ENCODE measurements at regions not wholly inside any gene's neighbourhood (a gene's known extent, or its start where the extent isn't known, plus 50 kb on each side); places are given as distances from the start of the nearest gene placed in this dataset.
A peak's percentile ranks its signal among the peaks of the same experiment; 100 is the strongest.
"Not testable (repeated sequence)": the region's sequence is repeated elsewhere in the genome, so short reads cannot be mapped to it uniquely, and the experiment has no call there.

- no peak for DNase-seq
- TF ChIP-seq GATA1 (IDR thresholded peaks at IDR 0.05; ENCODE audit: low read depth, low read length) = no peak
- TF ChIP-seq POLR2A (IDR thresholded peaks at IDR 0.05; ENCODE audit: low read length) = no peak
Observed at GRCh38 chr14:71552809-71553208, 379.4 kb upstream of the RGS6 start.

GRCh38 chr14:71553779-71554178, 378.4 kb upstream of the RGS6 start:
- TF ChIP-seq POLR2A (IDR thresholded peaks at IDR 0.05; ENCODE audit: low read length) (no peak), GATA1 (IDR thresholded peaks at IDR 0.05; ENCODE audit: low read depth, low read length) (no peak)
- DNase-seq = no peak

DNA sequence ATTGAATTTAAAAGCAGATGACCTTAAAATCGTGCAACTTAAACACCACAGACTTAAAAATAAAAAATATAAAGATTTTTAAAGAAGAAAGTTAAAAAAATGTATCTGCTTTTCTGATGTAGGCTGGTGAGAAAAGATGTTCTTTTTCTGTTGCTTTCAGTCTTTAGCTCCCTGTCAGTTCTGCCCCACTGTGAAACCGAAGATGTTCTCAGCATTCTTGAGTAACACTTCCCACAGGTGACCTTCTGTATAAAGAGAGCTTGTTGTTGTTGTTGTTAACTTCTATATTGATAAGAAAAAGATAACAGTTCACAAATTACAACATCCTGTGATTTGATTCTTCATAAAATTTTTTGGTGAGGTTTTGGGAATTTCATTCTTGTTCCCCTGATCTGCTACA, 377.9 kb upstream of the RGS6 start:
- TF ChIP-seq POLR2A (IDR thresholded peaks at IDR 0.05; ENCODE audit: low read length) (no peak), GATA1 (IDR thresholded peaks at IDR 0.05; ENCODE audit: low read depth, low read length) (no peak)
- no peak for DNase-seq

GRCh38 chr14:71554959-71555612, 377.1 kb upstream of the RGS6 start:
- TF ChIP-seq GATA1 (IDR thresholded peaks at IDR 0.05; ENCODE audit: low read depth, low read length) (no peak), POLR2A (IDR thresholded peaks at IDR 0.05; ENCODE audit: low read length) (no peak)
- no peak for DNase-seq

DNA sequence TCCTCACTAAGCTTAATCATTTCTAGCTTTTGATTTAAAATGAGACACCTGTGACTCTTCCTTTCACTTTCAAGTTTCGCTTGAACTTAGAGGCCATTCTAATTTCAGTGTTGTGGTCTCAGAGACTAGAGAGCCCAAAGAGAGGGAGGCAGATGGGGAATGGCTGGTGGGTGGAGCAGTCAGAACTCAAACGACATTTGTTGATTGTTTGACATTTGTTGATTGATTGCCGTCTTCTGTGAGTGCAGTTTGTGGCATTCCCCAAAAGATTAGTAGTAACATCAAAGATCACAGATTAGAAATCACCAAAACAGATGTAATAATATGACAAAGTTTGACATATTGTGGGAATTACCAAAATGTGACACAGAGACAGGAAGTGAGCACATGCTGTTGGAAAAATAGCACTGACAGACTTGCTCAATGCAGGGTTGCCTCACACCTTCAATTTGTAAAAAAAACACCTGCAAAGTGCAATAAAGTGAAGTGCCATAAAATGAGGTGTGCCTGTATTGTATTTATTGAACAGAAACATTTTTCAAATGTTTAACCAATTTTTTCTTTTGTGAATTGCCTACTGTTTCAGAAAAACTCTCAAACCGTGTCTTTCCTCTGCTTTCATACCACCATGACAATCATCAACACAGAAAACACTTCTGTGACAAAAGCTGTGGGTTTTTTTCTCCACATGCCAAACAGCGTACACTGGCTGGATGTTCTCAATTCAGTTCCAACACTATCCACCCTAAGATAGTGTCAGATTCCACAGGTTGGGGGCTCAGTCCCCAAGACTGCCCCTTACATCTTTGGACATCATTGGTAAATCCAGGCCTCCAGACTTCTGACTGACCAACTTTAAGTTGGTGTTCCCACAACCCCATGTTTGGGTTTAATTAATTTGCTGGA, 376.3 kb upstream of the RGS6 start:
- TF ChIP-seq POLR2A (IDR thresholded peaks at IDR 0.05; ENCODE audit: low read length) (no peak), GATA1 (IDR thresholded peaks at IDR 0.05; ENCODE audit: low read depth, low read length) (no peak)
- DNase-seq = peak in 1 of 2 experiments; percentile 19

- no peak for DNase-seq
- TF ChIP-seq POLR2A (IDR thresholded peaks at IDR 0.05; ENCODE audit: low read length) = no peak
- TF ChIP-seq GATA1 (IDR thresholded peaks at IDR 0.05; ENCODE audit: low read depth, low read length) = no peak
Observed at GRCh38 chr14:71556730-71557129, 375.5 kb upstream of the RGS6 start.

- no peak for TF ChIP-seq GATA1 (IDR thresholded peaks at IDR 0.05; ENCODE audit: low read depth, low read length)
- TF ChIP-seq POLR2A (IDR thresholded peaks at IDR 0.05; ENCODE audit: low read length) = no peak
- DNase-seq = no peak
Observed at GRCh38 chr14:71557351-71557750, 374.9 kb upstream of the RGS6 start.

DNA sequence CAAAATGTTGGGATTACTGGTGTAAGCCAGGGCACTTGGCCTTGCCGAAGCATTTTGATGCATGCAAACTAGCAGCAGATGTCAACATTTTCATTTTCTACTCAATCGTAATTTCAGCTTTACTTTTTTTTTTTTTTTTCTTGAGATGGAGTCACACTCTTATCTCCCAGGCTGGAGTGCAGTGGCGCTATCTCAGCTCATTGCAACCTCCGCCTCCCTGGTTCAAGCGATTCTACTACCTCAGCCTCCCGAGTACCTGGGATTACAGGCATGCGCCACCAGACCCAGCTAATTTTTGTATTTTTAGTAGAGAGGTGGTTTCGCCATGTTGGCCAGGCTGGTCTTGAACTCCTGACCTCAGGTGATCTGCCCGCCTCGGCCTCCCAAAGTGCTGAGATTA, 373.3 kb upstream of the RGS6 start:
- DNase-seq = not testable (repeated sequence)

DNA sequence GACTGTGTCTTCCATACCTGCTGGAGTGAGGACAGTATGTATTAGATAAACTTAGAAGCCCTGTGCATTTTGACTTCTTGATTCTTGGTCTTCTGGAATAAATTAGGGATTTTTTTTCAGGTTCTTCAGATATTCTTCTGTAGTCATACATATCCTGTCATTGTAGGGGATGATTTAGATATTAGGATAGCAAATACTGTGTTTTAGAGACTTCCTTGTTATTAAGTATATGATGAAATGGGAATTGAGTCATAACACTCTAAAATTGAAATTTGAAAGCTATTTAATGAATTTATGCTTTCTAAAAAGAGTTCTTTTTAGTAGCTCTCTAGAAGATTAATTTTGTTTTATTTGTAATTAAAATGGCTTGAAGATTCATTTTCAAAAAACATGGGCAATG, 371.5 kb upstream of the RGS6 start:
- DNase-seq = no peak
- TF ChIP-seq GATA1 (IDR thresholded peaks at IDR 0.05; ENCODE audit: low read depth, low read length) (no peak), POLR2A (IDR thresholded peaks at IDR 0.05; ENCODE audit: low read length) (no peak)

DNA sequence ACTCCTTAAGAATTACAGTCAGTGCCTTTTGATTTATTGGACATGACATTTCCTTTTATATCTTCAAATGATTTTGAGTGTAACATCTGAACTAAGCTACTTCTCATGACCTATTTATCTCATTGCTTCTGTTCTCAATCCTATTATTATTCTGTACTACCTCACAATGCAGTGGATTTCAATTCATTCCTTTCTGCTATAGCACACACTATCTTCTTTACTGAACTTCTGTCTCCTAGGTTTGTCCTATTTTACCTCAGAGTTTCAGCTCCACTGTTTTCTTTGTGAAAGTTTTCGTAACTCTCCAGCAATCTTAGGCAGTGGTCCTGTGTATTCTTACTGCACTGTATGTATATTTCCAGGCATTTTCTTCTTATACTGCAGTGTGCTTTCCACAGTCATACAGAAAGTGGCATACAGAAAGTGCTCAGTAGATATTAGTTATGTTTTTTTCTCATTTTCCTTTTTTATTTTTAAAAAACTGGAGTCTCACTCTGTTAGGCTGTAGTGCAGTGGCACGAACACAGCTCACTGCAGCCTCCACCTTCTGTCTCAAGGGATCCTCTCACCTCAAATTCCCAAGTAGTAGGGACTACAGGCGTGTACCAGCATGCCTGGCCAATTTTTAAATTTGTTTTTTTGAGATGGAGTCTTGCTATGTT, 368.6 kb upstream of the RGS6 start:
- DNase-seq = no peak
- no peak for TF ChIP-seq GATA1 (IDR thresholded peaks at IDR 0.05; ENCODE audit: low read depth, low read length)
- TF ChIP-seq POLR2A (IDR thresholded peaks at IDR 0.05; ENCODE audit: low read length) = no peak

- TF ChIP-seq POLR2A (IDR thresholded peaks at IDR 0.05; ENCODE audit: low read length) (no peak), GATA1 (IDR thresholded peaks at IDR 0.05; ENCODE audit: low read depth, low read length) (no peak)
- no peak for DNase-seq
Observed at GRCh38 chr14:71566276-71566675, 366.0 kb upstream of the RGS6 start.

DNA sequence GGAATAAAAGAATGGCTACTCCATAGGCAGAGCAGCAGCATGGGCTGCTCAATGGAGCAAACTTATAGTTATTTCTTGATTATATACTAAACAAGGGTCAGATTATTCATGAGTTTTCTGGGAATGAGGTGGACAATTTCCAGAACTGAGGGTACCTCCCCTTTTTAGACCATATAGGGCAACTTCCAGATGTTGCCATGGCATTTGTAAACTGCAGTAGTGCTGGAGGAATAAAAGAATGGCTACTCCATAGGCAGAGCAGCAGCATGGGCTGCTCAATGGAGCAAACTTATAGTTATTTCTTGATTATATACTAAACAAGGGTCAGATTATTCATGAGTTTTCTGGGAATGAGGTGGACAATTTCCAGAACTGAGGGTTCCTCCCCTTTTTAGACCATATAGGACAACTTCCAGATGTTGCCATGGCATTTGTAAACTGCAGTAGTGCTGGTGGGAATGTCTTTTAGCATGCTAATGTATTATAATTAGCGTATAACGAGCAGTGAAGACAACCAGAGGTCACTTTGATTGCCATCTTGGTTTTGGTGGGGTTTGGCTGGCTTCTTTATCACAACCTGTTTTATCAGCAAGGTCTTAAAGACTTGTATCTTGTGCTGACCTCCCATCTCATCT, 364.6 kb upstream of the RGS6 start:
- DNase-seq = not testable (repeated sequence)

DNA sequence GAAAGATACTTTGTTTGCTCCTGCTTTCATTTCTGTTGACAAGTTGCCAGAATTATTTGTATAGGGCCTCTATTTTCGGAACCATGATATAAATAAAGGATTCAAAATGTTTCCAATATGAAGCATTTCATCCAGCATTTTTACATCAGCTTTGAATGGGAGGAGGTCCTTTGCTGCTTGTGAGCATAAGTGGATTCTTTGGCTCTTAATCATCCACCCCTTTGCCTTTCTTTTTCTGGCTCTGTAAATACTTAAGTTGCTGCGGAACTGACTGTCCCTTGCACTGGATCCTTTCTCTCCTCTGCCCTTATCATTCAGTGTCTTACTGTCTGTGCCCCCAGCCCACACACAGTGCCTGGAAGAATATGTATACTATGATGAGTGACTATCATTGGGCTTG, 357.3 kb upstream of the RGS6 start:
- DNase-seq = no peak

DNA sequence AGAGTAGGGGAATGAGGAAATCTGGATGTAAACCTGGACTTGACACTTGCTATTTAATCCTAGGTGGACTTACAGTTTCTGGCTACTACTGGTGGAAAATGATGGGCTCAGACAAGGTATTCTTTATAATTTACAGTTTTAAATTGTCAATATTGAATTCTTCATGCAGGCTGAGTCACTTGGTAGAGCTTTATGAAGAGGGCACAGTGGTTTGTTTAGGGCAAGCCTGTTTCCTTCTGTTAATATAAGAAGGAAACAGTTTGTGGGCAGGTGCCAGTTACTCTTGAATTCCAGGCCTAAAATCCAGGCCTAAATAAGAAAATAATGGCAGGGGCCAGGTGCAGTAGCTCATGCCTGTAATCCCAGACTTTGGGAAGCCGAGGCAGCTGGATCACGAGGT, 355.8 kb upstream of the RGS6 start:
- TF ChIP-seq GATA1 (IDR thresholded peaks at IDR 0.05; ENCODE audit: low read depth, low read length) = no peak
- TF ChIP-seq POLR2A (IDR thresholded peaks at IDR 0.05; ENCODE audit: low read length) = no peak
- no peak for DNase-seq

More for the DNA sequence above, 357.3 kb upstream of the RGS6 start:
- TF ChIP-seq POLR2A (IDR thresholded peaks at IDR 0.05; ENCODE audit: low read length) (no peak), GATA1 (IDR thresholded peaks at IDR 0.05; ENCODE audit: low read depth, low read length) (no peak)

Measured in erythroblast (primary cell).